ENCODE measurements at regions not wholly inside any gene's neighbourhood (a gene's known extent, or its start where the extent isn't known, plus 50 kb on each side); places are given as distances from the start of the nearest gene placed in this dataset.

- no peaks in the 10 kb centered on the region for H3K36me3 ChIP-seq (ENCODE audit: control insufficient read depth in 2 of 2, insufficient read depth in 2 of 2, low read length in 1 of 2)
- no peak overlapping the region for H3K27ac ChIP-seq (ENCODE audit: low read depth in 2 of 2, low read length in 1 of 2)
- peaks cover 0 to 2% of the 10 kb centered on the region in 2 donors for H3K4me1 ChIP-seq (ENCODE audit: control insufficient read depth in 2 of 2, insufficient read depth in 2 of 2, low read length in 1 of 2)
- H3K9me3 ChIP-seq (ENCODE audit: control insufficient read depth in 2 of 2, insufficient read depth in 1 of 2, low read depth in 1 of 2, low read length in 1 of 2): peaks cover 0 to 2% of the 10 kb centered on the region in 2 donors
- 37 to 43% methylated on average over 1 of the region's 1 CpG for WGBS, 2 donors
- H3K4me3 ChIP-seq (ENCODE audit: low read depth in 1 of 2, low read length in 2 of 2): no peak overlapping the region
- no peaks in the 10 kb centered on the region for H3K27me3 ChIP-seq (ENCODE audit: control insufficient read depth in 1 of 2, insufficient read depth in 2 of 2, low read length in 2 of 2)
Observed at GRCh38 chr5:124262991-124263571, 483.4 kb downstream of the ZNF608 start.

GRCh38 chr5:124262470-124262869 is 484.0 kb downstream of the ZNF608 start:
- no peak overlapping the region for H3K27ac ChIP-seq (ENCODE audit: low read depth in 2 of 2, low read length in 1 of 2)
- no peak overlapping the region for H3K4me3 ChIP-seq (ENCODE audit: low read depth in 1 of 2, low read length in 2 of 2)
- H3K36me3 ChIP-seq (ENCODE audit: control insufficient read depth in 2 of 2, insufficient read depth in 2 of 2, low read length in 1 of 2): no peaks in the 10 kb centered on the region
- peaks cover 0 to 2% of the 10 kb centered on the region in 2 donors for H3K9me3 ChIP-seq (ENCODE audit: control insufficient read depth in 2 of 2, insufficient read depth in 1 of 2, low read depth in 1 of 2, low read length in 1 of 2)
- WGBS, 2 donors: 19 to 47% methylated on average over 6 of the region's 6 CpGs
- H3K4me1 ChIP-seq (ENCODE audit: control insufficient read depth in 2 of 2, insufficient read depth in 2 of 2, low read length in 1 of 2): peaks cover 0 to 2% of the 10 kb centered on the region in 2 donors
- no peaks in the 10 kb centered on the region for H3K27me3 ChIP-seq (ENCODE audit: control insufficient read depth in 1 of 2, insufficient read depth in 2 of 2, low read length in 2 of 2)

- Histone ChIP-seq H3K9me3 (ENCODE audit: control insufficient read depth in 2 of 2, insufficient read depth in 1 of 2, low read depth in 1 of 2, low read length in 1 of 2) (peaks cover 0 to 2% of the 10 kb centered on the region in 2 donors), H3K4me3 (ENCODE audit: low read depth in 1 of 2, low read length in 2 of 2) (no peak overlapping the region), H3K4me1 (ENCODE audit: control insufficient read depth in 2 of 2, insufficient read depth in 2 of 2, low read length in 1 of 2) (peaks cover 0 to 2% of the 10 kb centered on the region in 2 donors), H3K36me3 (ENCODE audit: control insufficient read depth in 2 of 2, insufficient read depth in 2 of 2, low read length in 1 of 2) (no peaks in the 10 kb centered on the region), H3K27ac (ENCODE audit: low read depth in 2 of 2, low read length in 1 of 2) (no peak overlapping the region), H3K27me3 (ENCODE audit: control insufficient read depth in 1 of 2, insufficient read depth in 2 of 2, low read length in 2 of 2) (no peaks in the 10 kb centered on the region)
- WGBS, 2 donors: 51 to 71% methylated on average over 1 of the region's 1 CpG
Observed at GRCh38 chr5:124261848-124262247, 484.6 kb downstream of the ZNF608 start.

GRCh38 chr5:124260921-124261515 is 485.4 kb downstream of the ZNF608 start:
- Histone ChIP-seq H3K4me1 (ENCODE audit: control insufficient read depth in 2 of 2, insufficient read depth in 2 of 2, low read length in 1 of 2) (peaks cover 0 to 2% of the 10 kb centered on the region in 2 donors), H3K9me3 (ENCODE audit: control insufficient read depth in 2 of 2, insufficient read depth in 1 of 2, low read depth in 1 of 2, low read length in 1 of 2) (peaks cover 0 to 2% of the 10 kb centered on the region in 2 donors), H3K27me3 (ENCODE audit: control insufficient read depth in 1 of 2, insufficient read depth in 2 of 2, low read length in 2 of 2) (no peaks in the 10 kb centered on the region), H3K36me3 (ENCODE audit: control insufficient read depth in 2 of 2, insufficient read depth in 2 of 2, low read length in 1 of 2) (no peaks in the 10 kb centered on the region), H3K27ac (ENCODE audit: low read depth in 2 of 2, low read length in 1 of 2) (no peak overlapping the region), H3K4me3 (ENCODE audit: low read depth in 1 of 2, low read length in 2 of 2) (no peak overlapping the region)
- WGBS, 2 donors: 86 to 91% methylated on average over 10 of the region's 10 CpGs

- Histone ChIP-seq H3K9me3 (ENCODE audit: control insufficient read depth in 2 of 2, insufficient read depth in 1 of 2, low read depth in 1 of 2, low read length in 1 of 2) (peaks cover 0 to 2% of the 10 kb centered on the region in 2 donors), H3K27ac (ENCODE audit: low read depth in 2 of 2, low read length in 1 of 2) (no peak overlapping the region), H3K36me3 (ENCODE audit: control insufficient read depth in 2 of 2, insufficient read depth in 2 of 2, low read length in 1 of 2) (no peaks in the 10 kb centered on the region), H3K4me1 (ENCODE audit: control insufficient read depth in 2 of 2, insufficient read depth in 2 of 2, low read length in 1 of 2) (peaks cover 0 to 2% of the 10 kb centered on the region in 2 donors), H3K27me3 (ENCODE audit: control insufficient read depth in 1 of 2, insufficient read depth in 2 of 2, low read length in 2 of 2) (no peaks in the 10 kb centered on the region), H3K4me3 (ENCODE audit: low read depth in 1 of 2, low read length in 2 of 2) (no peak overlapping the region)
- 89 to 98% methylated on average over 4 of the region's 4 CpGs for WGBS, 2 donors
Observed at GRCh38 chr5:124259017-124259416, 487.4 kb downstream of the ZNF608 start.

- H3K4me3 ChIP-seq (ENCODE audit: low read depth in 1 of 2, low read length in 2 of 2): no peak overlapping the region
- no peak overlapping the region for H3K27ac ChIP-seq (ENCODE audit: low read depth in 2 of 2, low read length in 1 of 2)
- no peaks in the 10 kb centered on the region for H3K4me1 ChIP-seq (ENCODE audit: control insufficient read depth in 2 of 2, insufficient read depth in 2 of 2, low read length in 1 of 2)
- WGBS, 2 donors: 91 to 96% methylated on average over 8 of the region's 8 CpGs
- no peaks in the 10 kb centered on the region for H3K36me3 ChIP-seq (ENCODE audit: control insufficient read depth in 2 of 2, insufficient read depth in 2 of 2, low read length in 1 of 2)
- peaks cover 0 to 2% of the 10 kb centered on the region in 2 donors for H3K9me3 ChIP-seq (ENCODE audit: control insufficient read depth in 2 of 2, insufficient read depth in 1 of 2, low read depth in 1 of 2, low read length in 1 of 2)
- H3K27me3 ChIP-seq (ENCODE audit: control insufficient read depth in 1 of 2, insufficient read depth in 2 of 2, low read length in 2 of 2): no peaks in the 10 kb centered on the region
Observed at GRCh38 chr5:124257048-124257447, 489.4 kb downstream of the ZNF608 start.

- H3K4me3 ChIP-seq (ENCODE audit: low read depth in 1 of 2, low read length in 2 of 2): no peak overlapping the region
- H3K36me3 ChIP-seq (ENCODE audit: control insufficient read depth in 2 of 2, insufficient read depth in 2 of 2, low read length in 1 of 2): no peaks in the 10 kb centered on the region
- H3K27me3 ChIP-seq (ENCODE audit: control insufficient read depth in 1 of 2, insufficient read depth in 2 of 2, low read length in 2 of 2): no peaks in the 10 kb centered on the region
- WGBS, 2 donors: 37 to 49% methylated on average over 11 of the region's 11 CpGs
- no peaks in the 10 kb centered on the region for H3K4me1 ChIP-seq (ENCODE audit: control insufficient read depth in 2 of 2, insufficient read depth in 2 of 2, low read length in 1 of 2)
- no peaks in the 10 kb centered on the region for H3K9me3 ChIP-seq (ENCODE audit: control insufficient read depth in 2 of 2, insufficient read depth in 1 of 2, low read depth in 1 of 2, low read length in 1 of 2)
- no peak overlapping the region for H3K27ac ChIP-seq (ENCODE audit: low read depth in 2 of 2, low read length in 1 of 2)
Observed at GRCh38 chr5:124253203-124253810, 493.1 kb downstream of the ZNF608 start.

GRCh38 chr5:124252747-124253146 is 493.7 kb downstream of the ZNF608 start:
- Histone ChIP-seq H3K4me1 (ENCODE audit: control insufficient read depth in 2 of 2, insufficient read depth in 2 of 2, low read length in 1 of 2) (no peaks in the 10 kb centered on the region), H3K36me3 (ENCODE audit: control insufficient read depth in 2 of 2, insufficient read depth in 2 of 2, low read length in 1 of 2) (no peaks in the 10 kb centered on the region), H3K27me3 (ENCODE audit: control insufficient read depth in 1 of 2, insufficient read depth in 2 of 2, low read length in 2 of 2) (no peaks in the 10 kb centered on the region), H3K9me3 (ENCODE audit: control insufficient read depth in 2 of 2, insufficient read depth in 1 of 2, low read depth in 1 of 2, low read length in 1 of 2) (no peaks in the 10 kb centered on the region), H3K4me3 (ENCODE audit: low read depth in 1 of 2, low read length in 2 of 2) (no peak overlapping the region), H3K27ac (ENCODE audit: low read depth in 2 of 2, low read length in 1 of 2) (no peak overlapping the region)
- 73 to 85% methylated on average over 1 of the region's 1 CpG for WGBS, 2 donors

GRCh38 chr5:124252191-124252638 is 494.2 kb downstream of the ZNF608 start:
- no peaks in the 10 kb centered on the region for H3K36me3 ChIP-seq (ENCODE audit: control insufficient read depth in 2 of 2, insufficient read depth in 2 of 2, low read length in 1 of 2)
- H3K27me3 ChIP-seq (ENCODE audit: control insufficient read depth in 1 of 2, insufficient read depth in 2 of 2, low read length in 2 of 2): no peaks in the 10 kb centered on the region
- no peaks in the 10 kb centered on the region for H3K9me3 ChIP-seq (ENCODE audit: control insufficient read depth in 2 of 2, insufficient read depth in 1 of 2, low read depth in 1 of 2, low read length in 1 of 2)
- no peaks in the 10 kb centered on the region for H3K4me1 ChIP-seq (ENCODE audit: control insufficient read depth in 2 of 2, insufficient read depth in 2 of 2, low read length in 1 of 2)
- H3K27ac ChIP-seq (ENCODE audit: low read depth in 2 of 2, low read length in 1 of 2): no peak overlapping the region
- no peak overlapping the region for H3K4me3 ChIP-seq (ENCODE audit: low read depth in 1 of 2, low read length in 2 of 2)
- WGBS, 2 donors: 43 to 49% methylated on average over 2 of the region's 2 CpGs

GRCh38 chr5:124245276-124245675 is 501.2 kb downstream of the ZNF608 start:
- H3K27ac ChIP-seq (ENCODE audit: low read depth in 2 of 2, low read length in 1 of 2): no peak overlapping the region
- no peaks in the 10 kb centered on the region for H3K27me3 ChIP-seq (ENCODE audit: control insufficient read depth in 1 of 2, insufficient read depth in 2 of 2, low read length in 2 of 2)

More at GRCh38 chr5:124245276-124245675, 501.2 kb downstream of the ZNF608 start:
- Histone ChIP-seq H3K9me3 (ENCODE audit: control insufficient read depth in 2 of 2, insufficient read depth in 1 of 2, low read depth in 1 of 2, low read length in 1 of 2) (no peaks in the 10 kb centered on the region), H3K4me1 (ENCODE audit: control insufficient read depth in 2 of 2, insufficient read depth in 2 of 2, low read length in 1 of 2) (no peaks in the 10 kb centered on the region), H3K36me3 (ENCODE audit: control insufficient read depth in 2 of 2, insufficient read depth in 2 of 2, low read length in 1 of 2) (no peaks in the 10 kb centered on the region), H3K4me3 (ENCODE audit: low read depth in 1 of 2, low read length in 2 of 2) (no peak overlapping the region)

Measured in esophagus (tissue), 2 donors.